ENCODE measurements at regions not wholly inside any gene's neighbourhood (a gene's known extent, or its start where the extent isn't known, plus 50 kb on each side); places are given as distances from the start of the nearest gene placed in this dataset.

DNA sequence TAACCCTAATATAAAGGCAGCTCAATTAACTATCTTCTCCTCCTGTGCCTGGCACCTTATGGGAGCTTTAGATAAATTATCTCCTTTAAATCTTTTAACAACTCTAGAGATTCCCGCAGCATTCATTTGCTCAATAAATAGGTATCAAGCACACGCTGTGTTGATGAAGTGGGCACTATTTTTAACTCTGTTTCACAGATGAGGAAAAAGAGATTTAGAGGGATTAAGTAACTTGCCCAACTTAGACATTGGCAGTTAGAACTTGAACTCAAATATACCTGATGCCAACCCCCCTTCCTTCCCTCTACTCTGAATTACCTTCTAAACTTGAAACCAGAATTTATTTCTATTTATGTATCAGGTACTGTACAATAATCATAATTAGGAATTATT lies 112.4 kb downstream of the SH3TC2 start:
- TF ChIP-seq, protein P1, sequence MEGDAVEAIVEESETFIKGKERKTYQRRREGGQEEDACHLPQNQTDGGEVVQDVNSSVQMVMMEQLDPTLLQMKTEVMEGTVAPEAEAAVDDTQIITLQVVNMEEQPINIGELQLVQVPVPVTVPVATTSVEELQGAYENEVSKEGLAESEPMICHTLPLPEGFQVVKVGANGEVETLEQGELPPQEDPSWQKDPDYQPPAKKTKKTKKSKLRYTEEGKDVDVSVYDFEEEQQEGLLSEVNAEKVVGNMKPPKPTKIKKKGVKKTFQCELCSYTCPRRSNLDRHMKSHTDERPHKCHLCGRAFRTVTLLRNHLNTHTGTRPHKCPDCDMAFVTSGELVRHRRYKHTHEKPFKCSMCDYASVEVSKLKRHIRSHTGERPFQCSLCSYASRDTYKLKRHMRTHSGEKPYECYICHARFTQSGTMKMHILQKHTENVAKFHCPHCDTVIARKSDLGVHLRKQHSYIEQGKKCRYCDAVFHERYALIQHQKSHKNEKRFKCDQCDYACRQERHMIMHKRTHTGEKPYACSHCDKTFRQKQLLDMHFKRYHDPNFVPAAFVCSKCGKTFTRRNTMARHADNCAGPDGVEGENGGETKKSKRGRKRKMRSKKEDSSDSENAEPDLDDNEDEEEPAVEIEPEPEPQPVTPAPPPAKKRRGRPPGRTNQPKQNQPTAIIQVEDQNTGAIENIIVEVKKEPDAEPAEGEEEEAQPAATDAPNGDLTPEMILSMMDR (conservative IDR thresholded peaks at IDR 0.05; ENCODE audit: low read depth, low read length) = no peak
- TF ChIP-seq POLR2A (IDR thresholded peaks at IDR 0.05; ENCODE audit: low read depth, low read length) (no peak), CEBPB (IDR thresholded peaks at IDR 0.05; ENCODE audit: low read depth, low read length) (no peak), RAD21 (IDR thresholded peaks at IDR 0.05; ENCODE audit: low read length) (no peak), FOS (IDR thresholded peaks at IDR 0.05; ENCODE audit: low read depth, low read length) (no peak), MAZ (IDR thresholded peaks at IDR 0.05; ENCODE audit: borderline replicate concordance, low read depth, low read length) (no peak), RCOR1 (IDR thresholded peaks at IDR 0.05; ENCODE audit: insufficient replicate concordance, low read length) (no peak), BHLHE40 (IDR thresholded peaks at IDR 0.05; ENCODE audit: low read depth, low read length) (no peak), CHD1 (IDR thresholded peaks at IDR 0.05; ENCODE audit: low read depth, low read length) (no peak), MXI1 (IDR thresholded peaks at IDR 0.05; ENCODE audit: borderline replicate concordance, low read depth, low read length) (no peak)

All from IMR-90 (cell line).